Ureter (tissue), 1 donor: ENCODE measurements at regions not wholly inside any gene's neighbourhood (a gene's known extent, or its start where the extent isn't known, plus 50 kb on each side); places are given as distances from the start of the nearest gene placed in this dataset.
"Not testable (repeated sequence)": the region's sequence is repeated elsewhere in the genome, so short reads cannot be mapped to it uniquely, and the experiment has no call there.

Source experiments
- DNase-seq: peaks from one replicate; pipeline ENCODE4 v3.0.0-alpha.2; 2020; ENCODE audit warnings: low spot score
- donor health status: DM: yes; HTN: yes; CAD: no.

DNA sequence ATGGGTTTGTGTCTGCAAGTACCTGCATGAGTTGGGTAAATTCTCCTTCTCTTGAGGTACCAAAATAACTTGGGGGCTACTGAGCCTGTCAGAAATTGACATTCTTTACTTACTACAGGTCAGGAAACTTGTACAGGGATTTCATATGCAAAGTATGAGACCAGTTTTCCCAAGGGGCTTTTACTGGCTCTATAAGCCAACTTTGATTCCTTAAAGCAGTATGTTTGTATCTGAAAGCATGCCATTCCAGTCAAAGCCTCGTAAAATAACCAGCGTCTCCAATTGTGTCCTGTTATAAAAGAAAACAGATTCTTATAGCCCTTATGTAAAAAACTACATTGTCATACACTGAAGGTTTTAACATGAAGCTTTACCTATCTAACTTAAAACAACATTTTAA lies 90.2 kb downstream of the ZNF467 start:
- no peak for DNase-seq

DNA sequence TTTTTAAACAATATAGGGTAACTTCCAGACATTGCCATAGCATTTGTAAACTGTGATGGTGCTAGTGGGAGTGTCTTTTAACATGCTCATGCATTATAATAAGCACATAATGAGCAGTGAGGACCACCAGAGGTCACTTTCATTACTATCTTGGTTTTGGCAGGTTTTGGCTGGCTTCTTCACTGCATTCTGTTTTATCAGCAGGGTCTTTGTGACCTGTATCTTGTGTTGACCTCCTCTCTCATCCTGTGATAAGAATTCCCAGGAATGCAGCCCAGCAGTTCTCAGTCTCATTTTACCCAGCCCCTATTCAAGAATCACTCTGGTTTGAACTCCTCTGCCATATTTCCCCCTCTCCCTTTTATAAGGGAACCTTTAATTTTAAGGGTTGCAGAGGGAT lies 91.3 kb downstream of the ZNF467 start:
- no peak for DNase-seq

DNA sequence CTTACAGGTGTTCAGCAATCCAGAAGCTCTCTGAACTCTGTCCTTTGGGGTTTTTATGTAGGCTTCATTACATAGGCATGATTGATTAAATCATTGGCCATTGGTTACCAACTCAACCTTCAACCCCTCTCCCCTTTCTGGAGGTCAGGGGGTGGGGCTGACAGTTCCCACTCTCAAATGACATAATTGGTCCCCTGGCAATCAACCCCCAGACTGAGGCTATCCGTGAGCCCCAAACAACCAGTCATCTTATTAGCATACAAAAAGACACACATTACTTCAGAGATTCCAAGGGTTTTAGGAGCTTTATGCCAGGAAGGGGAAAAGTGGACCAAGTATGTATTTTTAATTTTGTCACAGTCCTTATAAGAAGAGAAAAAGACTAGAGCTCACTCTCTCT lies 92.1 kb downstream of the ZNF467 start:
- no peak for DNase-seq

DNA sequence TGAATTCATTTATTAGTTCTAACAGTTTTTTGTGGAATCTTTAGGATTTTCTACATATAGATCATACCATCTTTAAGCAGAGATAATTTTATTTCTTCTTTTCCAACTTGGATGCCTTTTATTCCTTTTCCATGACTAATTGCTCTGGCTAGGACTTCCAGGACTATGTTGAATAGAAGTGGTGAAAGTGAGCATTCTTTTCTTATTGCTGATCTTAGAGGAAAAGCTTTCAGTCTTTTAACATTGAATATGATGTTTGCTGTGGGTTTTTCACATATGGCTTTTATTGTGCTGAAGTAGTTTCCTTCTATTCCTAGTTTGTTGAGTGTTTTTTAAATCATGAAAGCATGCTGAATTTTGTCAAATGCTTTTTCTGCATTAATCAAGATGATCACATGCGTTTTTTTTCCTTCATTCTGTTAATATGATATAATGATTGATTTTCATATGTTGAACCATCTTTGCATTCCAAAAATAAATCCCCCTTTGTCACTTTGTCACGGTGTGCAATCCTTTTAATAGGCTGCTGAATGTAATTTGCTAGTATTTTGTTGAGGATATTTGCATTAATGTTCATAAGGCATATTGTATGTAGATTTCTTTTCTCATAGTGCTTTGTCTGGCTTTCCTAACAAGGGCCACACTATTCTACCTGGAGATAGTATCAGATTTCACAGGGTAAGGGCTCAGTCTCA lies 92.9 kb downstream of the ZNF467 start:
- no peak for DNase-seq

DNA sequence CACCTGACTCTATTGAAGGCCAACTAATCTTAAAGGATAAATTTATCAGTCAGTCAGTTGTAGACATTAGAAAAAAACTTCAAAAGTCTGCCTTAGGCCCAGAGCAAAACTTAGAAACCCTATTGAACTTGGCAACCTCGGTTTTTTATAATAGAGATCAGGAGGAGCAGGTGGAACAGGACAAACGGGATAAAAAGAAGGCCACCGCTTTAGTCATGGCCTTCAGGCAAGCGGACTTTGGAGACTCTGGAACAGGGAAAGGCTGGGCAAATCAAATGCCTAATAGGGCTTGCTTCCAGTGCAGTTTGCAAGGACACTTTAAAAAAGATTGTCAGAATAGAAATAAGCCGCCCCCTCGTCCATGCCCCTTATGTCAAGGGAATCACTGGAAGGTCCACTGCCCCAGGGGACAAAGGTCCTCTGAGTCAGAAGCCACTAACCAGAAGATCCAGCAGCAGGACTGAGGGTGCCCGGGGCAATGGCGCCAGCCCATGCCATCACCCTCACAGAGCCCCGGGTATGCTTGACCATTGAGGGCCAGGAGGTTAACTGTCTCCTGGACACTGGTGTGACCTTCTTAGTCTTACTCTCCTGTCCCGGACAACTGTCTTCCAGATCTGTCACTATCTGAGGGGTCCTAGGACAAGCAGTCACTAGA lies 98.5 kb downstream of the ZNF467 start:
- DNase-seq: not testable (repeated sequence)

DNA sequence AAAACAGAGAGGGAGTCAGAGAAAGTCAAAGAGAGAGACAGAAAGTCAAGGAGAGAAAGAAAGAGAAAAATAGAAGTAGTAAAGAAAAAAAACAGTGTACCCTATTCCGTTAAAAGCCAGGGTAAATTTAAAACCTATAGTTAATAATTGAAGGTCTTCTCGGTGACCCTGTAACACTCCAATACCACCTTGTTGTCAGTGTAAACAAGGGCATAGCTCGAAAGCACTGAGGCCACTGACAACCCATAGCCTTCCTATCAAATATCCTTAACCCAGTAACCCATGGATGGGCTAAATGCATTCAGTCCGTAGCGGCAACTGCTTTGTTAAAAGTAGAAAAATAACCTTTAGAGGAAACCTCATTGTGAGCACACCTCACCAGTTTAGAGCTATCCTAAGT lies 100.4 kb downstream of the ZNF467 start:
- DNase-seq: no peak

DNA sequence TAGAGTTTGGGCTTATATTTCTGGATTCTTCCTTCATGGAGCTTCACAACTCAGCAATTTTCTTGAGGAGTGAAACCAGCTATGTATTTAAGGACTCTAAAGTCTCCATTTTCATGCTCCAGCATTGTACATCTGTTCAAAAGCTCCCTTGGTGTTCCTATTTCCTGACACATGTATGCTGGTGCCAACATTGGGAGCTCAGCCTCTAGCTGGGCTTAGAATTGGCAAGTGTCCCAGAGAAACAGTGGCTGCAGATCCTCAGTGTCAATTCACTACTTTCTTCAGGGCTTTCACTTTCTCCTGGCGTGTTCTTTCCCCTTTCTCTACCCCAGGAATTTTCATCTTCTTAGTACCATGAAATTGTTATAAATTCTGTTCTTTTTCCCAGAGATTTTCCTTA lies 103.1 kb downstream of the ZNF467 start:
- DNase-seq: no peak

DNA sequence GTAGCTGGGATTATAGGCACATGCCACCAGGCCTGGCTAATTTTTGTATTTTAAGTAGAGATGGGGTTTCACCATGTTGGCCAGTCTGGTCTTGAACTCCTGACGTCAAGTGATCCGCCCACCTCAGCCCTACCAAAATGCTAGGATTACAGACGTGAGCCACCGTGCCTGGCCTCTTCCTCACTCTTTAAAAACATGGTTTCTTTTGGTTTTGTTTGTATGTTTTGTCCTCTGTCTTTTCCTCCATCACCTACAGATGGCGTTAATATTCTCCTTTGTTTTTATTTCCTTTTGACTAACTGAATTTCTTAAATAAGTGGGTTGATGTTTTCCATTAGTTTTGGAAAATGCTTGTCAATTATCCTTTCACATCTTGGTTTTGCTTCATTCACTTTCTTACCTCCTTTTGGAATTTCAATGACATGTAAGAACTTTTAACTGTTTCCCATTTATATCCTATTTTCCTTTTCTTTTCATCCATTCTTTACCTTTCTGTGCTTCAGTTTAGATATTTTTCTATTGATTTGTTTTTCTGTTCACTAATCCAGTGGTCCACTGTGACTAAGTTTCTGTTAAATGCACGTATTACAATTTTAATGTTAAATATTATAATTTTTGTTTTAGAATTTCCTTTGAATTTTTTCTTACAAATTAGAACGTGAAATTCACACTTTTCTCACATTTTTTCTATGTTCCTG lies 104.1 kb downstream of the ZNF467 start:
- no peak for DNase-seq

DNA sequence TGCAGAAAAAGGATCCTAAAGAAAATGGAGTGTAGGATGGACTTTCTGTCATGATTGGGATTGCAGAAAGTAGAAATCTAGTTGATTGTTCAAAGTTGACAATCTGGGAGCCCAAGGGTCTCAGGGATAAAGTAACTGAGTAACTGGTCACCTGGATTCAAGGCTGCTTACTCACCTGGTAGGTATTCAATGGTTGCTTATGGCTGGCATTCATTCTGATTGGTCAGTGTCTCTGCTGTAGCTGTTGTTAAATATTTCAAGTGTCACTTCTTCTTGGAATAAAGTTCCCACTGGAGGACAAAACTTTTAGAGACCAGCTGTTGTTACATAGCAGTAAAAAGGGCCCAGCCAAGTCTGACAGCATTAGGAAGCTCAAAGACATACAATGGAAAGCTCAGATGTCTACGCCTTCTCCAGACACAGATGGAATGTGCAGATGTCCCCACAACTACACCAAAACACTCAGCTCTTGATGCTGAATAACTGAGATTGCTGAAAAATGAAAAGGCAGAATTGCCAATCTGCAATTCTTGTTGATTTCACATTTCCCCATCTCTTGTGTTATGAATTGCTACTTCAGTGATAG lies 106.9 kb downstream of the ZNF467 start:
- no peak for DNase-seq

DNA sequence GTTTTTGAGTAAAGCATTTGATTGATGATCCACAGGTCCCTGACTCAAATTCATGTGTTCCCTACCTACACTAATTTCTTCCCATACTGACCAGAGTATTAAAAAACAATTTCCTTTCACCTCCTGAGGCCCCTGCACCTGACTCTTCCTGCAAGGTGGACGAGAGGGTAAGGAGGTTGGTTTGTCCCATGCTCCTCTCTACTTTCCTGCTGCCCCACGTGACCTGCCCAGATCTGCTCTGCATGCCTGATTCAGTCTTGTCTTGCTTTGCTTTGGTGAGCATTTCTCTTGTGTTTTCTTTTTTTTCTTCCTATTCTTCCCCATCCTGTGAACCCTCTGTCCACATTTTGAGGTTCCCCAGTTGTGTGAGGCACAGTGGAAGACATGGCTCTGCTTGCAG lies 107.8 kb downstream of the ZNF467 start:
- not testable (repeated sequence) for DNase-seq

DNA sequence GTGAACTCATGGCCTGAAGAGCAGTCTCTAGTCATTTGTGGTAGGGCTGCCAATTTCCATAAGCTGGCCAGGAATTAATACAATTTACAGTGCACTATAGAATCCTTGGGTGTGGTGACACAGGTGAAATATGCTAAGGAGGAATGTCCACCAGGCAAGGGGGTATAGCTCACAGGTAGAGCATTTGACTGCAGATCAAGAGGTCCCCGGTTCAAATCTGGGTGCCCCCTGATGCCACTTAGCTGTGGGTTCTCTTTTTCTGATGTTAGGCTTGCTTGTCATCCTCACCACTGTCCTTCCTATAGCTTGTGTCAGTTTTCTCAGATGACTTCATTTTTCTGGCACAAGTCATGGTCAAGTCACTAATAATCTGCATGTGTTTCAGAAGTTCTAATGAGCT lies 108.7 kb downstream of the ZNF467 start:
- DNase-seq: no peak

DNA sequence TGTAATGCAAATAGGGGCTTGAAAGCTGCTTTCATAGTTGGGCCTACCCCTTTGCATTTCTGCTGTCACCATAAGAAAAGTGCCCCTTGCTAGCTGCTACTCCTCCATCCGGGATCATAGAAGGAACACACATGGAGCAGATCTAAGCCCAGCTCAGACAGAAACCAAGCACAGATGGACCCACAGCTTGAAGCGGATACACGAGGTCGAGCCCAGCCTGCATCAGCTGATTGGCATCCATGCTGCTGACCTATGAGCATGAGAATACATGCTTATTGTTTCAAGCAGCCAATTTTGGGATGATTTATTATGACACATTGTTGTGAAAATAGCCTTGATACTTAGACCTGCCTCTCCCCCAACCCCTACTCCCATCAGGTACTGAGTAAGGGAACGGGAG lies 109.2 kb downstream of the ZNF467 start:
- no peak for DNase-seq

DNA sequence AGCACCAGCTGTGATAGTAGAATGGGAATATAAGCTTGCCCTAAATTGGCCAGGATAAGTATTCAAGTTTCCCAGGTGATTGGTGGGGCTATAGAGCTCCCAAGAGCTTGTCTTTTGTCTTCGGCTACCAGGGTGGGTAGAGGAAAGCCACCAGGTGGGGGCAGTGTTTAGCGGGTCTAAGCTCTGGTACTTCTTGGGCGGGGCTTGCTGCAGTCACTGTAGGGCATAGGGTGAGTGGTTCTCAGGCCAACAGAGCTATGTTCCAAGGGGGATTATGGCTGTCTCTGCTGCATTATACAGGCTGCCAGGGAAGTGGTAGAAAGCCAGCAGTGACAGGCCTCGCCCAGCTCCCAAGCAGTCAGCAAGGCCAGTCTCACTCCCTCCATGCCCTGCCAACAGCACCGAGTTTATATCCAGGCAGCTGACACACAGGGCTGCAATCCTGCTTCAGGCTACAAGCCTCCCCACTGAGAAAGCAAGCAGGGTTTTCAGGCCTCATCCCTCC lies 110.7 kb downstream of the ZNF467 start:
- no peak for DNase-seq

DNA sequence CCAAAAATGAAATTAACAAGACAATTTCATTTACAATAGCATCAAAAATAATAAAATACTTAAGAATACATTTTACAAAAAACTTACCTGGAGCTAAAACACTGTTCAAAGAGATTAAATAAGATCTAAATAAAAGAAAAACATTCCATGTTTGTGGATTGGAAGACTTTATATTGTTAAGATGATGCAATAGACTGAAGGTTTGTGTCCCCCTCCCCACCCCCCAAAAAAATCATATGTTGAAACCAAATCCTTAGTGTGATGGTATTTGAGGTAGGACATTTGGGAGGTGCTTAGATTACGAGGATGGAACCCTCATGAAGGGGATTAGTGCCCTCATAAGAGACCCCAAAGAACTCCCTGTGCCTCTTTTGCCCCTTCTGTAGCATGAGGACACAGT lies 117.6 kb downstream of the ZNF467 start:
- DNase-seq: no peak

DNA sequence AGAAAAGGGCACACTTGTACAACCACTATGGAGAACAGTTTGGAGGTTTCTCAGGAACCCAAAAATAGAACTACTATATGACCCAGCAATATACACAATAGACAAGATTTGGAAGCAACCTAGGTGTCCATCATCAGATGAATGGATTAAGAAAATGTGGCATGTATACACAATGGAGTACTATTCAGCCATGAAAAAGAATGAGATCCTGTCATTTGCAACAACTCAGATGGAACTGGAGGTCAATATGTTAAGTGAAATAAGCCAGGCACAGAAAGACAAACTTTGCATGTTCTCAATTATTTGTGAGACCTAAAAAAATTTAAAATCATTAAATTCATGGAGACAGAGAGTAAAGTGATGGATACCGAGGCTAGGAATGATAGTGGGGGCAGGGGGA lies 118.8 kb downstream of the ZNF467 start:
- DNase-seq: no peak

DNA sequence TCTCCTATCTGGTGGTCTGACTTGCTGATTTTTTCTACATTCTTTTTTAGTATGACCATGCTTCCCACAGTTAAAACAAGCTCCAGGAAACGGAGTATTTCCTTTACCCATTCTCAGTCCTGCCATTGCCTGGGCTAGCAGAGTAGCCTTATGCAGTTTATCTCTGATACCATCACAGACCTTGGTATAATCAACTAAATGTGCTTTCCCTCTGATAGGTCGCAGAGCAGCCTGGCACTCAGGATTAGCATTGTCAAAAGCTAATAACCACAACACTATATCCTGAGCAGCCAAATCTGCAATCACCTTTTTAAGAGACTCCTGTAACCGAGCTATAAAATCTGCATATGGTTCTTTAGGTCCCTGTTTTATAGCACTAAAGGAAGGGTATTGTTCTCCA lies 123.2 kb downstream of the ZNF467 start:
- DNase-seq: not testable (repeated sequence)

DNA sequence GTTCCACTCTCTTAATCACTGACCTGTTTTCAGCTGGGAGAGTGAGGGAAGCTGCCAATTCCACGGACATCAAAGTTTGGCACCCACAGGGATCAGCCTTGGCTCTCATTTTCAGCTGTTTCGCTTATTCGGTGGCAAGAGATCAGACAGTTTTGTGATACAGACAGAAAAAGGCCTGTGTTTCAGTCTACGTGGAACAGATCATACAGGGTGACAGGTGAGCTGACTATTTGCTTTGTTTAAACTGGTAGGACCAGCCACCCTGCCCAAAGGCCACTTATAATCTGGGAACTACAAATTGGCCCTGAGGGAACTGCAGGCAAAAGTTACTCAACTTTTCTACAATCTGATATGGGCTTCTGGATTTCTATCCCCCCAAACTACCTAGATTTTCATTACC lies 128.6 kb downstream of the ZNF467 start:
- DNase-seq: no peak

DNA sequence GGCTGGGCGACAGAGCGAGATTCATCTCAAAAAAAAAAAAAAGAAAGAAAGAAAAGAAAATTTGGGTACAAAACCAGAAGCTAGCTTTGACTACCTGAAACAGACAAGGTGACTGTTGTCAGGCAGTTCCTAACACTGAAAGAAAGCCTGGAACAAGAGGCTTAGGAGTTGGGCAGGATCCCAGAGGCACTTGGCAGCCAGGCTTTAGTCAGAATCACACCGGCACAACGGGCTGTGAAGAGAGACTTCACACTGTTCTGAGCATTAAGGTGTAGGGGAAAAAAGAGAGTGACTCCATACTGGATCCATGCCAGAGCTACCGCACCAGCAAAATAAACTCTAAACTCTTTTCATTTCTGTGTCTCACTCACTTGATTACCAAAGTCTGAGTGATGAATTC lies 130.8 kb downstream of the ZNF467 start:
- no peak for DNase-seq

DNA sequence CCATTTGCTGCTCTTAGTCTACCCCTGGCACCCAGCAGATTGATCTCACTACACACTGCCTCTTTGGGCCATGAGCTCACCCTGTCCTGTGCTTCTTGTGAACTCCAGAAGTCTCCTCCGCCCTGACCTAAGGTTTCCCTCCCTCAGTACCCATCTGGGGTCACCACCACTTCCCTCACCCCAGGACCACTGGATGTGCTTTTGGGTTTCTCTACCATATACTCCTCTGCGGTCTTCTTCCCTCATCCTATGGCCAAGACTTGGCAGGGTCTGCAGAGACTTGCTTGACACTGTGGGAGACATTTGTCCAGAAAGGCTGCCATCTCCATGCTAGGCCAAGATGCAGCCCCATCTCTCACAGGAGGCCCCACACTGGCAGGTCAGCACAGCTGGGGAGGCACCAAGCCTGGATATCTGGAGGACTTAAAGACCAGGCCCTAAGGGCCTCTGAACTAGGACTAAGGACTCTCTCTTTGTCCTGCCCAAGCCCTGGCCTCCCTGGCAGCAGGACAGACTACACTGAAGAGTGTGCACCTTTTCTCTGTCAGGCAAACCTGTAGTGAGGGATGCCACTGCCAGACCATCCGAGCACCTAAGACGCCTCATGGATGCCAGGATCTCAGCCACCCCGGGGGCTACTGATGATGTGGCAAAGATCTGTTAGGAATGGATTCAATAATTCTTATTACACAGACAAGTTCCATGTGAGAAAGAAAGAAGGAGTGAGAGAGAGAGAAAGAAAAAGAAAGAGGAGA lies 134.6 kb downstream of the ZNF467 start:
- peak; percentile 19 for DNase-seq

DNA sequence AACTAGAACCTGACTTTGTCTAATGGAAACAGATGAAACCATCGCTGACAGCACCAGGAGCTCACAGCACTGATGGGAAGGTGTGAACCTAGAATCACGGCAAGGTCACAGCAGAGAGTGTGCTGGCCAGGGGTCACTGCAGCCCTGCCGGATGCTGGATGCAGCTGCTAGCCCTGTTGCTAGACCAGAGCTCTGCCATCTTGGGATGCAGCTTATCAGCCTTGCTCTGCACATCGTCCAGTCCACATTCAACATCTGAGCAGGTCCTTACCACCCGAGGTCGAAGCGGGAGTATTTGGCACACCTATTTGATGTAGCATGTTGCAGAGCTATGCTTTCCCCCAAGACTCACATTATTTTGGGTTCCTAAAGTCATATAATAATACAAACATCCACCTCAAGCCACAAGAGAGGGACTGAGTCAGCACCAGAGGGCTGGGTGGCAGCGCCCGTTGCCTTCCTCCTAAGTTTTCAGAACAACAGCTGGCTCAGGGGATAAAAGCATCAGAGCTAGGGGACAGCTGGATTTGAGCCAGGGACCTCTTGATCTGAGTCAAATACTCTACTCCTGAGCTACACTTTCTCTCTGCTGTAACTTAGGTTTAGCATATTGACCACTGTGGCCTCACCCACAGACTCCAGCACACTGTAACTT lies 135.3 kb downstream of the ZNF467 start:
- DNase-seq: peak; percentile 25

DNA sequence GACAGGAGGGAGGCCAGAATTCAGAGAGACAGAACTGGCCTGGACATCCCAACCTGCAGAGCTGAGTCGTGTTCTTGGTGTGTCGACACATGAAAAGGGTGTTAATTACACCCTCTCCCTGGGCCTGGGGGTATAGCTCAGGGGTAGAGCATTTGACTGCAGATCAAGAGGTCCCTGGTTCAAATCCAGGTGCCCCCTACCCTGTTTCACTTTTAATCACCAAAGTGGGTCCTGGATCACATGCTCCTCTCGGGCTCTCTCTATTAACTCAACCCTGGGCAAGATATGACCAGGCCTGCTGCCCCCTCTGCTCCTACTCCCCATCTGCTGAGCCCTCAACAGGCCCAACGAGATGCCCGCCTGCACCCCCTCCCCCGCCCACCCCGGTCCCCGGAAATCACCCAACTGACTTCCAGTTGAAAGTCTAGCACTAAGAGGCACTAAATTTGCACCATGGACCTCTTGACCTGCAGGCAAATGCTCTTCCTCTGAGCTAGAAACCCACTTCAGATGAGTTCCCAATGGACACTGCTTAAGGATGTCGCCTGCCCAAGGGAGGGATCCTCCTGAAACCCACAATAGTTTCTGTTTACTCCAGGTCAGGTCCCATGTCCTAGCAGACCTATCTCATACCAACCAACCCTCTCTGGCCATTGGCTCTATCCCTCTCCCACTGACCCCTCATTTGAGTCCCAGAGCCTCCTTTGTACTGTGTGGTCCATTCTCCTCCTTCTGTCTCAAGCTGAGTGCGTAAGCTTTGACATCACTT lies 137.6 kb downstream of the ZNF467 start:
- DNase-seq: peak; percentile 22
